Nephron progenitor cell (in vitro differentiated cells): ENCODE measurements at regions not wholly inside any gene's neighbourhood (a gene's known extent, or its start where the extent isn't known, plus 50 kb on each side); places are given as distances from the start of the nearest gene placed in this dataset.

Experiments
- DNase-seq: peaks from one replicate; pipeline ENCODE4 v3.0.0; 2021
- H3K27ac Mint-ChIP-seq: 2 replicates; pipeline ENCODE4 v1.8.0; 2021; ENCODE audit warnings: mild to moderate bottlenecking, moderate library complexity, mixed read lengths
- H3K27me3 Mint-ChIP-seq: 2 replicates; pipeline ENCODE4 v1.8.0; 2021; ENCODE audit warnings: mild to moderate bottlenecking, low read depth, mixed read lengths; ENCODE audit not compliant: poor library complexity
- H3K36me3 Mint-ChIP-seq: 2 replicates; pipeline ENCODE4 v1.8.0; 2021; ENCODE audit warnings: low read depth, mixed read lengths
- H3K4me1 Mint-ChIP-seq: 2 replicates; pipeline ENCODE4 v1.8.0; 2021; ENCODE audit warnings: mixed read lengths
- H3K4me3 Mint-ChIP-seq: 2 replicates; pipeline ENCODE4 v1.8.0; 2021; ENCODE audit warnings: mild to moderate bottlenecking, moderate library complexity, mixed read lengths
- H3K9me3 Mint-ChIP-seq: 2 replicates; pipeline ENCODE4 v1.8.0; 2021; ENCODE audit warnings: mild to moderate bottlenecking, moderate library complexity, mixed read lengths
- CTCF ChIP-seq: fragments of 200-600 bp; sonication (generic); IDR thresholded peaks from 2 replicates; pipeline ENCODE4 v1.5.0; 2021; ENCODE audit warnings: antibody characterized with exemption

DNA sequence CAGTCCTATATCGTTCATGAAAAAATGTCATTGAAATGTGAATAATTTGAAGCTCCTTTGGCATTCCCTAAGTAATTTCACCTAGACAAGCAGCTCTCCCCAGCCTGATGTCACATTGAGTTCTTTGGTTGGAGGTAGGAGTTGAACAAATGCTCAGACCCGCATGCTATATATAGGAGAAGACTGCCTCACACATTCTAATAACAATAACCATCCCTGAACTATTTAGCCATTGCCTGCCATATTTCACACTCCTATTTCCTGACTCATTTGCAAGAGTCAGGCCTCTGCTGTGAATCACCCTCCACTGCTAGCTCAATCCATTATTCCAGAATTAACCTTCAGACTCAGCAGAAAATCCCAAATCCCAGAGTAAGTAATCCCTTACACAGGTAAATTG, 256.6 kb upstream of the ACVR2A start:
- Mint-ChIP-seq H3K36me3 (peaks cover 13% of the 10 kb centered on the region), H3K4me1 (peaks cover 24% of the 10 kb centered on the region), H3K9me3 (peaks cover 40% of the 10 kb centered on the region), H3K27me3 (peaks cover 4% of the 10 kb centered on the region), H3K4me3 (no peak overlapping the region), H3K27ac (peak overlapping the region; percentile 66)
- DNase-seq = no peak
- no peak for TF ChIP-seq CTCF

DNA sequence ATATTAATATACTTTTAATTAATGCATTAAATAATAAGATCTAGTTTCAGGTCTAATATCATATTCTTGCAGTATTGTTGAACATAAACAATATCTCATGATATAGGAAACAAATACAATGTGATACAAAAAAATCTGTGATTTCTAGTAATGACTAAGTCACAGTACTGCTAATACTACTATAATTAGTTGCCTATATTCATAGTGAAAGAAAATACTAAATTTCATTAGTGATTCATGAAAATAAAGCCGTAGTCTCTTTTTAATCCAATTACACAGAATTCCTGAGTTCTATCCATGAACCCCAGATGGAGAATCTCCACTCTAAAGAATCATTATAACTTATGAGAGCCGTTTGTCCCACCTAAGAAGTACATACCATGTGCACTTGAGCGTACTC, 266.3 kb upstream of the ACVR2A start:
- DNase-seq = no peak
- Mint-ChIP-seq H3K4me3 (no peak overlapping the region), H3K4me1 (no peaks in the 10 kb centered on the region), H3K9me3 (peaks cover 24% of the 10 kb centered on the region), H3K27me3 (no peaks in the 10 kb centered on the region), H3K36me3 (peaks cover 4% of the 10 kb centered on the region), H3K27ac (no peak overlapping the region)
- no peak for TF ChIP-seq CTCF

GRCh38 chr2:147577998-147578380, 266.8 kb upstream of the ACVR2A start:
- Mint-ChIP-seq H3K9me3 (peaks cover 19% of the 10 kb centered on the region), H3K4me3 (no peak overlapping the region), H3K27ac (no peak overlapping the region), H3K36me3 (no peaks in the 10 kb centered on the region), H3K4me1 (no peaks in the 10 kb centered on the region), H3K27me3 (no peaks in the 10 kb centered on the region)
- no peak for DNase-seq
- no peak for TF ChIP-seq CTCF

DNA sequence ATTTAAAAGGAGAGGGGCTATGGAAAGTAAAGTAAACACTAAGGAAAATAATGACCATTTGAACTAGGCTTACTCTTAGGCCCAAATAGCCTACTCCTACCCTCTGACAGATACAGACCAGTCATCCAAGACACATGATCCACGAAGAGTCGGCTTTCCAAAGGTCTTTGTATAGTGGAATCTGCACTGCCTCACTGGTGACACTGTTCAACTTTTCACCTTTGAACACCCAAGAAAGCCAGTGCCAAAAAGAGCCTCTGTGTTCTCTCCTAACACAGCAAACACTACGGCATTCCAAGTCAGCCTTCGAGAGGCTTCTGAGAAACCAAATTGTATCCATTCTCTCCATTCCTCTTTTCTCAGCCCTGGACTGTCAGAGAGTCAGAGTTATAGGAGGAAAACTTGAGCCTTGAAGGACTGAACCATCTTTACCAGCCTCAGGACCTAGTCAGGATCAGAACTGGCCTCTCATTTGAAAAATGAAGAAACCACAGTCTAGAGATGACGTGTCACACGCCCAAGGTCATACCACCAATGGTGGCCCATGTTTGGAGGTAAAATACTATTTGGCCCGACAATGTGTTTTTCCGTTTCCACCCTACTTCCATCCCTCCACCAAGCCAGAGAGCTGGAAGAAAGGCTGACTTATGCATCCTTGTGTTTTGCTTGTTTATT, 267.4 kb upstream of the ACVR2A start:
- no peak for DNase-seq
- Mint-ChIP-seq H3K4me3 (no peak overlapping the region), H3K36me3 (no peaks in the 10 kb centered on the region), H3K27ac (no peak overlapping the region), H3K9me3 (peaks cover 16% of the 10 kb centered on the region), H3K4me1 (no peaks in the 10 kb centered on the region), H3K27me3 (no peaks in the 10 kb centered on the region)
- TF ChIP-seq CTCF = no peak

DNA sequence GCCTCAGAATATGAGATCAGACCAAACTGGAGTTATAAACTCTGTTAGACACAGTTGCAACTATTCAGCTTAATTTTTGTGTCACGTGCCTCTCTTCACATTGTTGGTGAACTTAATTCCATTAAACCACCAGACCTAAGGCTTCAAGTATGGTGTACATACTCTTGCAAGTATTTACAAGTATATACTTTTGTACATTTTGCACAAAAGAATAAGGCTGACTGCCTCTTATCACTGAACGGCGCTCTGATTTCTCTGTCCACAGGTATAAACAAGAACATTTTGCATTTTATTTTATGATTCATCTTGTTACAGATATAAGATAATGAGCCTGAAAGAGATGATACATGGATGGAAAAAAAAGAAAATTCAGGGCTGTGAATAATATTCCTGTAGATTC, 269.7 kb upstream of the ACVR2A start:
- Mint-ChIP-seq H3K27me3 (no peaks in the 10 kb centered on the region), H3K4me1 (no peaks in the 10 kb centered on the region), H3K27ac (no peak overlapping the region), H3K4me3 (no peak overlapping the region), H3K36me3 (peaks cover 3% of the 10 kb centered on the region), H3K9me3 (peaks cover 16% of the 10 kb centered on the region)
- no peak for DNase-seq
- no peak for TF ChIP-seq CTCF

GRCh38 chr2:147572622-147573021, 272.2 kb upstream of the ACVR2A start:
- no peaks in the 10 kb centered on the region for H3K4me1 Mint-ChIP-seq
- no peak for DNase-seq
- H3K36me3 Mint-ChIP-seq = peaks cover 3% of the 10 kb centered on the region
- peaks cover 19% of the 10 kb centered on the region for H3K9me3 Mint-ChIP-seq
- no peak for TF ChIP-seq CTCF
- H3K27me3 Mint-ChIP-seq = peaks cover 4% of the 10 kb centered on the region
- H3K27ac Mint-ChIP-seq = no peak overlapping the region
- H3K4me3 Mint-ChIP-seq = no peak overlapping the region
